PFSK-1 (cell line): ENCODE measurements at regions not wholly inside any gene's neighbourhood (a gene's known extent, or its start where the extent isn't known, plus 50 kb on each side); places are given as distances from the start of the nearest gene placed in this dataset.

Experiments
- FOXP2 ChIP-seq: optimal IDR thresholded peaks from 2 replicates; pipeline ENCODE3; 2011; ENCODE audit warnings: borderline replicate concordance, control low read depth, inconsistent platforms; ENCODE audit not compliant: insufficient read depth; ENCODE audit errors: extremely low read length, extremely low read depth
- POLR2AphosphoS5 ChIP-seq: IDR thresholded peaks from 2 replicates; pipeline ENCODE4 v1.6.1; 2012; ENCODE audit warnings: low read depth, mild to moderate bottlenecking, control low read depth, low read length, moderate library complexity
- TAF1 ChIP-seq: IDR thresholded peaks from 2 replicates; pipeline ENCODE4 v1.6.1; 2012; ENCODE audit warnings: low read length, control low read depth, borderline replicate concordance; ENCODE audit not compliant: insufficient read depth
- TF ChIP-seq, protein P1 (sequence below), 2 experiments: IDR thresholded peaks; 2 replicates each; pipeline versions ENCODE4 v1.6.1 to v1.8.0; 2011 to 2012; ENCODE audit warnings: low read depth in 2 of 2, low read length in 2 of 2, control low read depth in 1 of 2, inconsistent platforms in 1 of 2, mild to moderate bottlenecking in 1 of 2, moderate library complexity in 1 of 2; ENCODE audit not compliant: insufficient read depth in 1 of 2

- no peak for TF ChIP-seq POLR2AphosphoS5
- no peak for TF ChIP-seq TAF1
- TF ChIP-seq, protein P1, sequence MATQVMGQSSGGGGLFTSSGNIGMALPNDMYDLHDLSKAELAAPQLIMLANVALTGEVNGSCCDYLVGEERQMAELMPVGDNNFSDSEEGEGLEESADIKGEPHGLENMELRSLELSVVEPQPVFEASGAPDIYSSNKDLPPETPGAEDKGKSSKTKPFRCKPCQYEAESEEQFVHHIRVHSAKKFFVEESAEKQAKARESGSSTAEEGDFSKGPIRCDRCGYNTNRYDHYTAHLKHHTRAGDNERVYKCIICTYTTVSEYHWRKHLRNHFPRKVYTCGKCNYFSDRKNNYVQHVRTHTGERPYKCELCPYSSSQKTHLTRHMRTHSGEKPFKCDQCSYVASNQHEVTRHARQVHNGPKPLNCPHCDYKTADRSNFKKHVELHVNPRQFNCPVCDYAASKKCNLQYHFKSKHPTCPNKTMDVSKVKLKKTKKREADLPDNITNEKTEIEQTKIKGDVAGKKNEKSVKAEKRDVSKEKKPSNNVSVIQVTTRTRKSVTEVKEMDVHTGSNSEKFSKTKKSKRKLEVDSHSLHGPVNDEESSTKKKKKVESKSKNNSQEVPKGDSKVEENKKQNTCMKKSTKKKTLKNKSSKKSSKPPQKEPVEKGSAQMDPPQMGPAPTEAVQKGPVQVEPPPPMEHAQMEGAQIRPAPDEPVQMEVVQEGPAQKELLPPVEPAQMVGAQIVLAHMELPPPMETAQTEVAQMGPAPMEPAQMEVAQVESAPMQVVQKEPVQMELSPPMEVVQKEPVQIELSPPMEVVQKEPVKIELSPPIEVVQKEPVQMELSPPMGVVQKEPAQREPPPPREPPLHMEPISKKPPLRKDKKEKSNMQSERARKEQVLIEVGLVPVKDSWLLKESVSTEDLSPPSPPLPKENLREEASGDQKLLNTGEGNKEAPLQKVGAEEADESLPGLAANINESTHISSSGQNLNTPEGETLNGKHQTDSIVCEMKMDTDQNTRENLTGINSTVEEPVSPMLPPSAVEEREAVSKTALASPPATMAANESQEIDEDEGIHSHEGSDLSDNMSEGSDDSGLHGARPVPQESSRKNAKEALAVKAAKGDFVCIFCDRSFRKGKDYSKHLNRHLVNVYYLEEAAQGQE (IDR thresholded peaks at IDR 0.05; ENCODE audit: insufficient read depth in 1 of 2, low read depth in 2 of 2, low read length in 2 of 2) = no peak
- no peak for TF ChIP-seq FOXP2
Measured at GRCh38 chr5:165459232-165459631, 1953.8 kb downstream of the MAT2B start.
